RWPE1 (cell line): ENCODE measurements at regions not wholly inside any gene's neighbourhood (a gene's known extent, or its start where the extent isn't known, plus 50 kb on each side); places are given as distances from the start of the nearest gene placed in this dataset.
"Not testable (repeated sequence)": the region's sequence is repeated elsewhere in the genome, so short reads cannot be mapped to it uniquely, and the experiment has no call there.

ENCODE experiments used
- CTCF ChIA-PET: fragments of 350-600 bp; sonication (Branson Sonifier 250); formaldehyde crosslinking; extraction: SDS; loops from one replicate; lab custom pipeline; 2021; lab: Yijun Ruan, JAX
- POLR2A ChIA-PET: fragments of 400-600 bp; formaldehyde crosslinking; extraction: SDS; loops from one replicate; lab custom pipeline; 2020; ENCODE audit warnings: antibody characterized with exemption; ENCODE audit not compliant: low non-redundant PET; lab: Yijun Ruan, JAX
- DNase-seq: peaks from one replicate; pipeline ENCODE4 v3.0.0; 2012; ENCODE audit warnings: low spot score
- H3K27ac ChIP-seq: fragments of 450-650 bp; 2 replicates; pipeline ENCODE4 v1.5.1; 2017
- CTCF ChIP-seq: fragments of 450-650 bp; conservative IDR thresholded peaks from 2 replicates; pipeline ENCODE4 v1.5.1; 2017; ENCODE audit warnings: low read depth, mild to moderate bottlenecking

GRCh38 chr5:163108351-163108750 lies 329.0 kb upstream of the CCNG1 start:
- H3K27ac ChIP-seq: no peak overlapping the region
- POLR2A ChIA-PET: no interaction called here

DNA sequence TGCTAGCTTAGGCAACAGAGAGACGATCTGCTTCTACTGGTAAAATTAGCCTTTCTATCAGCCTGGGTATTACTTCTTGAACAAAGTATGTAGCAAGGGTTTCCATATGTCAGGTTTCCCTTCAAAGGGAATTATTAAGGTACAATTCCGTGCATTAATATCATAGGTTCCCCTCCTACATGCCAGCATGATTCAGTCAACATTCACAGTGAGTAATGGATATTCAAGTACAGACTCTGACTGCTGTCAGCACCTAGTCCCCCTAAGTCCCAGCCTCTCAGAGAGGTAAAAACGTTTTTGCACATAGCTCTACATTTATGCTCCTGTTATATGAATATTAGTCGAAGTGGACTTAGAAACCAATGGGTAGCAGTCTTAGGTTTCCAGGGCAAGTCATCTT lies 322.4 kb upstream of the CCNG1 start:
- ChIA-PET POLR2A (no interaction called here), CTCF (no interaction called here)
- H3K27ac ChIP-seq: no peak overlapping the region
- no peak for DNase-seq
- no peak for TF ChIP-seq CTCF

More at GRCh38 chr5:163108351-163108750, 329.0 kb upstream of the CCNG1 start:
- DNase-seq: no peak
- TF ChIP-seq CTCF: no peak
- CTCF ChIA-PET: interaction anchor here (0.6 to 0.9 kb wide), 2 partner anchors 238 to 361 kb away, joined by 3 to 5 read pairs; no protein-coding TSS in a partner anchor

DNA sequence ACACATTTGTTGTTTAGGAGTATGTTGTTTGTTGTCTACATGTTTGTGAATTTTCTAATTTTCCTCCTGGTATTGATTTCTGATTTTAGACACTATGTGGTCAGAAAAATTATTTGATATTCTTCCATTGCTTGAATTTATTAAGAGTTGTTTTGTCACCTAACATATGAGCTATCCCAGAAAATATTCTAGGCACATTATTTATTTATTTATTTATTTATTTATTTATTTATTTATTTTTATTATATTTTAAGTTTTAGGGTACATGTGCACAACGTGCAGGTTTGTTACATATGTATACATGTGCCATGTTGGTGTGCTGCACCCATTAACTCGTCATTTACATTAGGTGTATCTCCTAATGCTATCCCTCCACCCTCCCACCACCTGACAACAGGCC lies 320.8 kb upstream of the CCNG1 start:
- DNase-seq, CTCF ChIA-PET, H3K27ac ChIP-seq, POLR2A ChIA-PET: not testable (repeated sequence)

DNA sequence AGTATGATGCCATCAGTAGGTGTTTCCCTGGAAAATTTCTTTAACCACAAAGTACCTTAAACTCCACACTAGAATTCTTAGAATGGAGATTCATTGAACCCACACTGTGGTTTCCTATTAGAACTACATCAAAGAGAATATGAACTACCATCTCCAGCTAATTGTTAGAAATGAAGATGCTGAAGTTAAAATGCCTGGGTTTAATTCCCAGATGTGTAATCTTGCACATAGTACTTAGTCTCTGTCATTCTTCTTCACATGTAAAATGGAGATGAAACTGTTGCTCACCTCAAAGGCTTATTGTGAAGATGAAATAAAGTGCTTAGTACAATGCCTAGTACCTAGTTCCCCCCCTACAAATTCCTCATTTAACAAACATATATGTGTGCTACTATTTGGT lies 303.3 kb upstream of the CCNG1 start:
- CTCF ChIA-PET: no interaction called here
- POLR2A ChIA-PET: no interaction called here
- no peak overlapping the region for H3K27ac ChIP-seq
- no peak for TF ChIP-seq CTCF
- no peak for DNase-seq

DNA sequence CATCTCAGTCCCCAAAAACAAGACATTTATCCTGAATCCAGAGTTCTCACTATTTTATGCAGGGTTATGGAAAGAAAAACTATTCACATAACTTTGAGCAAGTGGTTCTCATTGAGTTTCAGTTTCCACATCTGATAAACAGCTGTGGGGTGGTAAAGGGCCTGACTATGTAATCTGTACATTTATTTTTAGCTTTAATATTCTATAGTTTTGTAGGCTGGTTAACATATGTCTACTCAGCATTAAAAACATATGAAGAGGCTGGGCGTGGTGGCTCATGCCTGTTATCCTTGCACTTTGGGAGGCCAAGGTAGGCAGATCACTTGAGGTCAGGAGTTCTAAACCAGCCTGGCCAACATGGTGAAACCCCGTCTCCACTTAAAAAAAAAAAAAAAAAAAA lies 301.5 kb upstream of the CCNG1 start:
- no peak overlapping the region for H3K27ac ChIP-seq
- POLR2A ChIA-PET: no interaction called here
- TF ChIP-seq CTCF: no peak
- CTCF ChIA-PET: no interaction called here
- DNase-seq: no peak

DNA sequence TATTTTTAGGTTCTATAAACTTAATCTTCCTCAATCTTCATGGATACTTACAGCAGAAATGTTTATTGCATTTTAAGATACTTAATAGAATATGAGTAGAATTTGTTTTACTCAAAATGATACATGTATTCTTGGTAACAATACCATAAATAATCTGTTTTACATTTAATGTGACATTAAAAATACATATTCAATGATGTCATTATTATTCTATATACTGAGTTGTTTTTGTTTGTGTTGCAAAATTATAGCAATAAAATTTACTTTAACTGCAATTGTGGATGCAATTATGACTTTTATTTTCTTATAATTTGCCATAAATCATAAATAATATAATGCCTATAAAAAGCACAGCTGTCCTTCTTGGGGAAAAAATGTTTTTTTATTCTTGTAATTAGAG lies 275.9 kb upstream of the CCNG1 start:
- DNase-seq: no peak
- POLR2A ChIA-PET: no interaction called here
- CTCF ChIA-PET: no interaction called here

GRCh38 chr5:163162645-163163044 lies 274.8 kb upstream of the CCNG1 start:
- H3K27ac ChIP-seq: no peak overlapping the region
- DNase-seq: no peak
- TF ChIP-seq CTCF: no peak
- ChIA-PET POLR2A (no interaction called here), CTCF (no interaction called here)

More for the DNA sequence above, 275.9 kb upstream of the CCNG1 start:
- no peak overlapping the region for H3K27ac ChIP-seq
- no peak for TF ChIP-seq CTCF
